Muscle layer of duodenum (tissue), 2 donors: ENCODE measurements at regions not wholly inside any gene's neighbourhood (a gene's known extent, or its start where the extent isn't known, plus 50 kb on each side); places are given as distances from the start of the nearest gene placed in this dataset.
"Not testable (repeated sequence)": the region's sequence is repeated elsewhere in the genome, so short reads cannot be mapped to it uniquely, and the experiment has no call there.

ENCODE experiments used
- H3K27ac ChIP-seq: one replicate; pipeline ENCODE4 v1.7.0; 2013; ENCODE audit warnings: mild to moderate bottlenecking, low read length
- H3K27me3 ChIP-seq: one replicate; pipeline ENCODE4 v1.7.0; 2013; ENCODE audit warnings: low read depth, mild to moderate bottlenecking, control low read depth, low read length
- H3K36me3 ChIP-seq, 2 donors: one replicate each; pipeline ENCODE4 v1.7.0; 2013; ENCODE audit warnings: low read length in 2 of 2, control low read depth in 1 of 2, mild to moderate bottlenecking in 1 of 2; ENCODE audit not compliant: insufficient read depth in 2 of 2, control insufficient read depth in 1 of 2
- H3K4me1 ChIP-seq, 2 donors: one replicate each; pipeline ENCODE4 v1.7.0; 2013; ENCODE audit warnings: low read length in 2 of 2, mild to moderate bottlenecking in 2 of 2, control low read depth in 1 of 2, moderate library complexity in 1 of 2; ENCODE audit not compliant: insufficient read depth in 2 of 2, control insufficient read depth in 1 of 2
- H3K4me3 ChIP-seq, 2 donors: one replicate each; pipeline ENCODE4 v1.7.0; 2013; ENCODE audit warnings: low read length in 2 of 2, low read depth in 1 of 2, mild to moderate bottlenecking in 1 of 2
- H3K9me3 ChIP-seq, 2 donors: one replicate each; pipeline ENCODE4 v1.7.0; 2013; ENCODE audit warnings: low read length in 2 of 2, control low read depth in 1 of 2, mild to moderate bottlenecking in 1 of 2; ENCODE audit not compliant: control insufficient read depth in 1 of 2
- donor health status: healthy.

GRCh38 chr1:121471523-121471922 is 286.7 kb downstream of the SRGAP2C start:
- H3K9me3 ChIP-seq: no peaks in the 10 kb centered on the region
- H3K4me1 ChIP-seq: no peaks in the 10 kb centered on the region
- no peaks in the 10 kb centered on the region for H3K27me3 ChIP-seq
- H3K36me3 ChIP-seq: no peaks in the 10 kb centered on the region
- H3K4me3 ChIP-seq: no peak overlapping the region
- no peak overlapping the region for H3K27ac ChIP-seq

DNA sequence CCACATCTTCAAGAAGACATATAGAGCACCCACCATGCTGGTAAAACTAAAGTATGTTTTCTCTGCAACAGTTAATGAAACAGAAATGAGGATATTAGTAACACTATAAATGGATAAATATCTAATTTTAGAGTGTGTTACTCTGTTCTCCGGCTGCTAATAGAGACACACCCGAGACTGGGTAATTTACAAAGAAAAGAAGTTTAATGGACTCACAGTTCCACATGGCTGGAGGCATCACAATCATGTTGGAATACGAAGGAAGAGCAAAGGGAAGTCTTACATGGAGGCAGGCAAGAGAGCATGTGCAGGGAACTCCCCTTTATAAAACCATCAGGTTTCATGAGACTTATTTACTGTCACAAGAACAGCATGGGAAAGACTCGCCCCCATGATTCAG is 287.2 kb downstream of the SRGAP2C start:
- H3K4me1 ChIP-seq: no peaks in the 10 kb centered on the region
- peaks cover 0 to 1% of the 10 kb centered on the region in 2 donors for H3K9me3 ChIP-seq
- no peaks in the 10 kb centered on the region for H3K27me3 ChIP-seq
- no peak overlapping the region for H3K27ac ChIP-seq
- no peak overlapping the region for H3K4me3 ChIP-seq
- no peaks in the 10 kb centered on the region for H3K36me3 ChIP-seq

GRCh38 chr1:121483234-121483633 is 298.5 kb downstream of the SRGAP2C start:
- Histone ChIP-seq H3K4me1 (no peaks in the 10 kb centered on the region), H3K4me3 (no peak overlapping the region), H3K36me3 (no peaks in the 10 kb centered on the region), H3K9me3 (peaks cover 0 to 2% of the 10 kb centered on the region in 2 donors), H3K27me3 (no peaks in the 10 kb centered on the region), H3K27ac (no peak overlapping the region)

DNA sequence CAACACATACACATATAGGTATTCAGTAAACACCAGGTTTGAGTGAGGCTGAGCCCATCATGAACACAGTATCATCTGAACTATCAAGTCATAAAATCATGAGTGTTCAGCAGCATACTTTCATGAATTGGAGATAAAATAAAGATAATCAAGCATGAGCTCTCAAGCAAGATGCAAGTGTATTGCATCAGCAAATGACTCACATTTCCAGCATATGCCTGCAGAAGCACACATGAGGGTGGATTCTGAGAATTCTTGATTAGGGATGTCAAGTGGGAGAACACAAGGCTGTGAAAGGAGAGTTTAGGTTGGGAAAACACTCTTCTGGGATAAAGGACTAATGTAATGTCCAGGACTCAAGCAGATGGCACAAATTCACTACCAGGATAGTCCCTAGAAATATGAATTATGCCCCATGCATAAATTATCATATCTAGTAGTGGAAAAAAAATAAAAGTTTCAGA is 299.2 kb downstream of the SRGAP2C start:
- H3K27ac ChIP-seq: no peak overlapping the region
- no peaks in the 10 kb centered on the region for H3K4me1 ChIP-seq
- no peaks in the 10 kb centered on the region for H3K27me3 ChIP-seq
- no peaks in the 10 kb centered on the region for H3K36me3 ChIP-seq
- H3K4me3 ChIP-seq: no peak overlapping the region
- H3K9me3 ChIP-seq: peaks cover 0 to 2% of the 10 kb centered on the region in 2 donors

DNA sequence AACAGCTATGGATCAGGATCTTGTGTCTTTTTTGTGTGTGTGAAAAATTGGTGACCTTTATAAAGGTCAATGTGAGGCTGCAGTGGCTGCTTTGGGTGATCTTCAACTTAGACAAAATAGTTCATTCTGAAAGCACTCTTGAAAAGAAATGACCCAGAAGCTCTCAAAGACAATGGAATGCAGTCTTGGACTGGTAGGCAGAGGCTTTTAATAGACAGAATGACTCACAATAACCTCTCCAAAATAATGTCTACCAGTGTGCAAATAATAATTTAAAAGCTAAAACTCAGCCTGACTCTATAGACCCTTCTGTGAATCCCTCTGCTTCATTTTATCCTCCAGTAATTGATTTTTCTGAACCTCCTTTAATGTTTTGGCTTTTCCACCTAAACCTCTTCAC is 310.0 kb downstream of the SRGAP2C start:
- not testable (repeated sequence) for H3K27ac ChIP-seq, H3K36me3 ChIP-seq, H3K27me3 ChIP-seq, H3K9me3 ChIP-seq, H3K4me1 ChIP-seq, H3K4me3 ChIP-seq

DNA sequence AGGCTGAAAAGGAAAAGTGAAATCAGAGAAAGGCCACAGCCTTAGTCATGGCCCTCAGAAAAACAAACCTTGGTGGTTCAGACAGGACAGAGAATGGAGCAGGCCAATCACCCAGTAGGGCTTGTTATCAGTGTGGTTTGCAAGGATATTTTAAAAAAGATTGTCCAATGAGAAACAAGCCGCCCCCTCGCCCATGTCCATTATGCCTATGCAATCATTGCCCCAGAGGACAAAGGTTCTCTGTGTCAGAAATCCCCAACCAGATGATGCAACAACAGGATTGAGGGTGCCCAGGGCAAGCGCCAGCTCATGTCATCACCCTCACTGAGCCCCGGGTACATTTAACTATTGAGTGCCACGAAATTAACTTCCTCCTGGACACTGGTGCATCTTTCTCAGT is 326.7 kb downstream of the SRGAP2C start:
- not testable (repeated sequence) for H3K27ac ChIP-seq

GRCh38 chr1:121511876-121512275 is 327.1 kb downstream of the SRGAP2C start:
- peaks cover 0 to 13% of the 10 kb centered on the region in 2 donors for H3K9me3 ChIP-seq
- H3K4me1 ChIP-seq, H3K4me3 ChIP-seq, H3K36me3 ChIP-seq, H3K27ac ChIP-seq, H3K27me3 ChIP-seq: not testable (repeated sequence)

More for the DNA sequence above, 326.7 kb downstream of the SRGAP2C start:
- peaks cover 0 to 13% of the 10 kb centered on the region in 2 donors for H3K9me3 ChIP-seq
- H3K4me3 ChIP-seq, H3K36me3 ChIP-seq, H3K27me3 ChIP-seq, H3K4me1 ChIP-seq: not testable (repeated sequence)

GRCh38 chr1:121515235-121515634 is 330.5 kb downstream of the SRGAP2C start:
- H3K36me3 ChIP-seq: no peaks in the 10 kb centered on the region
- peaks cover 0 to 2% of the 10 kb centered on the region in 2 donors for H3K9me3 ChIP-seq
- H3K4me3 ChIP-seq: no peak overlapping the region
- peaks cover 0 to 11% of the 10 kb centered on the region in 2 donors for H3K4me1 ChIP-seq
- no peak overlapping the region for H3K27ac ChIP-seq
- no peaks in the 10 kb centered on the region for H3K27me3 ChIP-seq

DNA sequence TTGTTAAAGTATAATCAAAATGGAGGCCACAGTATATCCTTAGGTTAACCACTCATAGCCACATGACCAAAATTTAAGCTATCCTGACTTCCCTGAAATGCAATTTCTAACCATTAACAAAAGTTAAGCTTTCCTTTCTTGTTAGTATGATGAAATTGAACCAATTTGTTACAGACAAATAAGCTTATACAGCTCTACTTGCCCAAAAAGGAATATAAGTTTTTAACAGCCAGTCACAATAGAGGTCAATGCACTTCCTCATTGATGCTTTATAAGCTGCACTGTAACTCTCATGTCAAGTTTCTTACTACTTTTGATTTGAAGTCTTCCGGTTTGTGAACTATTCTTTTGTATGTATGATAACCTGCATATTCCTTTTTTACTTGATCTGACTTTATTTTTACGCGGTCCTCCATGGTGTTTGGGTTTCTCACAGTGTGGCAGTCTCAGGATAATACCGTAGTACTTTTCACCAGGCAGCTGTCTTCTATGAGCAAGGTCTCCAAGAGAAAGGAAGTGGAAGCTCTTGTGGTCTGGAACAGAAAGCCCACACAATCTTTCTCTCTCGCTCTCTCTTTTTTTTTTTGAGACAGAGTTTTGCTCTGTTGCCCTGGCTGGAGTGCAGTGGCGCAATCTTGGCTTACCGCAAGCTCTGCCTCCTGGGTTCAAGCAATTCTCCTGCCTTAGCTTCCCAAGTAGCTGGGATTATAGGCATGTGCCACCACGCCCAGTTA is 331.6 kb downstream of the SRGAP2C start:
- Histone ChIP-seq H3K4me1 (peaks cover 0 to 11% of the 10 kb centered on the region in 2 donors), H3K27ac (no peak overlapping the region), H3K4me3 (no peak overlapping the region), H3K36me3 (no peaks in the 10 kb centered on the region), H3K27me3 (no peaks in the 10 kb centered on the region), H3K9me3 (peaks cover 0 to under 1% of the 10 kb centered on the region in 2 donors)

GRCh38 chr1:121517586-121518230 is 332.9 kb downstream of the SRGAP2C start:
- Histone ChIP-seq H3K9me3 (no peaks in the 10 kb centered on the region), H3K27me3 (no peaks in the 10 kb centered on the region), H3K4me3 (no peak overlapping the region), H3K36me3 (no peaks in the 10 kb centered on the region), H3K27ac (no peak overlapping the region), H3K4me1 (peaks cover 0 to 11% of the 10 kb centered on the region in 2 donors)

GRCh38 chr1:121518726-121519041 is 333.9 kb downstream of the SRGAP2C start:
- Histone ChIP-seq H3K27ac (no peak overlapping the region), H3K27me3 (no peaks in the 10 kb centered on the region), H3K36me3 (no peaks in the 10 kb centered on the region), H3K9me3 (no peaks in the 10 kb centered on the region), H3K4me1 (peaks cover 0 to 11% of the 10 kb centered on the region in 2 donors), H3K4me3 (peak overlapping the region; percentile 30 to 69)
